ENCODE measurements at regions not wholly inside any gene's neighbourhood (a gene's known extent, or its start where the extent isn't known, plus 50 kb on each side); places are given as distances from the start of the nearest gene placed in this dataset.

DNA sequence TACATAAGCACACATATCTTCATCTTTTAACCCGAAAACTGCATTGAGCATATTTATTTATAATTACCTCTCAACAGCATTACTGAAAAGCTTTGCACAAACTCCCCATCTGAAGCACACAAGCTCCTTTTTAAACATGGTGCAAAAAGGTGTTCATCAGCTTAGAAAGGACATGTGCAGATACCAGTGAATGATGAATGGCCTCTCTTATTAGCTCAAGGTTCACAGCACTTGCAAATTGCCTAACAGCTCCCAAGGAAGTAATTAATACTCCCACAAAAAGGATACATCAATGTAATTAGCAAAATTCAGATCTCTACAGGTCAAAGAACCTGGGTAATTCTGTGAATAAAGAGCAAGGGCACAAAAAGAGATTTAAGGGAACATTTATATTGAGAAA, 422.0 kb downstream of the HINT1 start:
- H3K9me3 Mint-ChIP-seq, result peaks cover 3 to 5% of the 10 kb centered on the region in 2 donors
- TF ChIP-seq CTCF (IDR thresholded peaks at IDR 0.05), result no peak
- no peak for DNase-seq
- Histone ChIP-seq H3K27ac (ENCODE audit: low read length) (no peak overlapping the region), H3K36me3 (ENCODE audit: control insufficient read depth, insufficient read depth, low read length) (no peaks in the 10 kb centered on the region), H3K4me3 (ENCODE audit: low read length) (no peak overlapping the region), H3K4me1 (ENCODE audit: control insufficient read depth, insufficient read depth, low read length) (no peaks in the 10 kb centered on the region), H3K9me3 (ENCODE audit: control insufficient read depth, insufficient read depth, low read length) (peaks cover 5% of the 10 kb centered on the region), H3K27me3 (ENCODE audit: control insufficient read depth, insufficient read depth, low read length) (no peaks in the 10 kb centered on the region)
- ATAC-seq, result no peak
- H3K36me3 Mint-ChIP-seq, result no peaks in the 10 kb centered on the region
- no peak overlapping the region for H3K4me3 Mint-ChIP-seq
- H3K4me1 Mint-ChIP-seq, result no peaks in the 10 kb centered on the region
- no peaks in the 10 kb centered on the region for H3K27me3 Mint-ChIP-seq (ENCODE audit: low read depth in 2 of 2)
- intact Hi-C loops (cut with micrococcal nuclease), result no loop called here
- WGBS (ENCODE audit: insufficient coverage), result 86% methylated on average over 1 of the region's 1 CpG
- H3K27ac Mint-ChIP-seq, result no peak overlapping the region

GRCh38 chr5:130740047-130740569, 424.9 kb downstream of the HINT1 start:
- Mint-ChIP-seq H3K9me3 (no peaks in the 10 kb centered on the region), H3K4me3 (no peak overlapping the region), H3K27me3 (ENCODE audit: low read depth in 2 of 2) (no peaks in the 10 kb centered on the region), H3K36me3 (no peaks in the 10 kb centered on the region), H3K4me1 (no peaks in the 10 kb centered on the region), H3K27ac (no peak overlapping the region)
- Histone ChIP-seq H3K27ac (ENCODE audit: low read length) (no peak overlapping the region), H3K27me3 (ENCODE audit: control insufficient read depth, insufficient read depth, low read length) (no peaks in the 10 kb centered on the region), H3K4me1 (ENCODE audit: control insufficient read depth, insufficient read depth, low read length) (no peaks in the 10 kb centered on the region), H3K4me3 (ENCODE audit: low read length) (no peak overlapping the region), H3K9me3 (ENCODE audit: control insufficient read depth, insufficient read depth, low read length) (no peaks in the 10 kb centered on the region), H3K36me3 (ENCODE audit: control insufficient read depth, insufficient read depth, low read length) (no peaks in the 10 kb centered on the region)
- intact Hi-C loops (cut with micrococcal nuclease), result no loop called here
- no peak for TF ChIP-seq CTCF (IDR thresholded peaks at IDR 0.05)
- WGBS (ENCODE audit: insufficient coverage), result 89% methylated on average over 5 of the region's 5 CpGs
- ATAC-seq (no peak), DNase-seq (no peak)

DNA sequence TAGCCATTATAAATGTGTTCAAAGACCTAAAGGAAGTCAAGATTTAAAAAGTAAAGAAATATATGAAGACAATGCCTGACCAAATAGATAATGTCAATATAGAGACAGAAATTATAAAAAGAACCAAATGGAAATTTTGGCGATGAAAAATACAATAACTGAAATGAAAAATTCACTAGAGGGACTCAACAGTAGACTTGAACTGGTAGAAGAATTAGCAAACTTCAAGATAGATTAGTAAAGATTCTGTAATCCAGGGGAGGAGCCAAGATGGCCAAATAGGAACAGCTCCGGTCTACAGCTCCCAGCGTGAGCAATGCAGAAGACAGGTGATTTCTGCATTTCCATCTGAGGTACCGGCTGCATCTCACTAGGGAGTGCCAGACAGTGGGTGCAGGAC, 433.2 kb downstream of the HINT1 start:
- no peak for ATAC-seq
- DNase-seq, result no peak
- H3K4me1 Mint-ChIP-seq, result no peaks in the 10 kb centered on the region
- intact Hi-C loops (cut with micrococcal nuclease), result no loop called here
- Histone ChIP-seq H3K27ac (ENCODE audit: low read length) (no peak overlapping the region), H3K27me3 (ENCODE audit: control insufficient read depth, insufficient read depth, low read length) (no peaks in the 10 kb centered on the region), H3K4me1 (ENCODE audit: control insufficient read depth, insufficient read depth, low read length) (no peaks in the 10 kb centered on the region), H3K9me3 (ENCODE audit: control insufficient read depth, insufficient read depth, low read length) (peaks cover 3% of the 10 kb centered on the region), H3K36me3 (ENCODE audit: control insufficient read depth, insufficient read depth, low read length) (no peaks in the 10 kb centered on the region), H3K4me3 (ENCODE audit: low read length) (no peak overlapping the region)
- H3K4me3 Mint-ChIP-seq, result no peak overlapping the region
- peaks cover 6 to 10% of the 10 kb centered on the region in 2 donors for H3K9me3 Mint-ChIP-seq
- peaks cover 9% of the 10 kb centered on the region for H3K36me3 Mint-ChIP-seq
- H3K27me3 Mint-ChIP-seq (ENCODE audit: low read depth in 2 of 2), result no peaks in the 10 kb centered on the region
- TF ChIP-seq CTCF (IDR thresholded peaks at IDR 0.05), result no peak
- H3K27ac Mint-ChIP-seq, result no peak overlapping the region
- 96% methylated on average over 4 of the region's 4 CpGs for WGBS (ENCODE audit: insufficient coverage)

- H3K36me3 Mint-ChIP-seq, result peaks cover 9% of the 10 kb centered on the region
Measured at GRCh38 chr5:130729541-130729940, 435.5 kb downstream of the HINT1 start.

More at GRCh38 chr5:130729541-130729940, 435.5 kb downstream of the HINT1 start:
- Mint-ChIP-seq H3K27ac (no peak overlapping the region), H3K27me3 (ENCODE audit: low read depth in 2 of 2) (no peaks in the 10 kb centered on the region), H3K4me1 (no peaks in the 10 kb centered on the region), H3K4me3 (no peak overlapping the region), H3K9me3 (peaks cover 6 to 10% of the 10 kb centered on the region in 2 donors)
- H3K4me3 ChIP-seq (ENCODE audit: low read length), result no peak overlapping the region
- intact Hi-C loops (cut with micrococcal nuclease), result no loop called here
- H3K27me3 ChIP-seq (ENCODE audit: control insufficient read depth, insufficient read depth, low read length), result no peaks in the 10 kb centered on the region
- H3K9me3 ChIP-seq (ENCODE audit: control insufficient read depth, insufficient read depth, low read length), result peaks cover 3% of the 10 kb centered on the region
- no peak for ATAC-seq
- H3K27ac ChIP-seq (ENCODE audit: low read length), result no peak overlapping the region
- WGBS (ENCODE audit: insufficient coverage), result 62% methylated on average over 2 of the region's 2 CpGs
- no peak for TF ChIP-seq CTCF (IDR thresholded peaks at IDR 0.05)
- no peaks in the 10 kb centered on the region for H3K4me1 ChIP-seq (ENCODE audit: control insufficient read depth, insufficient read depth, low read length)
- DNase-seq, result no peak
- H3K36me3 ChIP-seq (ENCODE audit: control insufficient read depth, insufficient read depth, low read length), result no peaks in the 10 kb centered on the region

Data from natural killer cell (primary cell).